CD14-positive monocyte (primary cell): ENCODE measurements at regions not wholly inside any gene's neighbourhood (a gene's known extent, or its start where the extent isn't known, plus 50 kb on each side); places are given as distances from the start of the nearest gene placed in this dataset.

ENCODE experiments used
- DNase-seq, 3 donors: peaks; one replicate each; pipeline ENCODE4 v3.0.0-alpha.2; 2011 to 2022
- H2AFZ ChIP-seq: 2 replicates; pipeline ENCODE4 v1.6.0; 2012; ENCODE audit warnings: mild to moderate bottlenecking, low read depth, low read length, inconsistent platforms; ENCODE audit not compliant: insufficient read depth, poor library complexity, severe bottlenecking
- H3K27ac ChIP-seq, 2 donors: 1 replicate in 1 of 2; 2 replicates in 1 of 2; pipeline ENCODE4 v1.5.1; 2012 to 2013; ENCODE audit warnings: low read length in 2 of 2, control low read depth in 1 of 2, inconsistent platforms in 1 of 2, low read depth in 1 of 2, mild to moderate bottlenecking in 1 of 2
- H3K27me3 ChIP-seq, 2 donors: one replicate each; pipeline versions ENCODE4 v1.6.0 to v1.6.1; 2011 to 2013; ENCODE audit warnings: low read length in 2 of 2; ENCODE audit not compliant: control insufficient read depth in 2 of 2, insufficient read depth in 2 of 2
- H3K36me3 ChIP-seq, 2 donors: replicated peaks in 1 of 2; 1 replicate in 1 of 2; 2 replicates in 1 of 2; pipeline versions ENCODE4 v1.5.1 to v1.6.1; 2012 to 2013; ENCODE audit warnings: low read length in 2 of 2, control low read depth in 1 of 2, inconsistent platforms in 1 of 2, mild to moderate bottlenecking in 1 of 2; ENCODE audit not compliant: insufficient read depth in 2 of 2, control insufficient read depth in 1 of 2
- H3K4me1 ChIP-seq, 2 donors: 1 replicate in 1 of 2; 2 replicates in 1 of 2; pipeline versions ENCODE4 v1.5.1 to v1.6.1; 2012 to 2013; ENCODE audit warnings: low read length in 2 of 2, control low read depth in 1 of 2, inconsistent platforms in 1 of 2, mild to moderate bottlenecking in 1 of 2, moderate library complexity in 1 of 2; ENCODE audit not compliant: insufficient read depth in 2 of 2, control insufficient read depth in 1 of 2
- H3K4me2 ChIP-seq: replicated peaks from 2 replicates; pipeline ENCODE3; 2012; ENCODE audit warnings: low read length, moderate library complexity, mild to moderate bottlenecking; ENCODE audit not compliant: poor library complexity, severe bottlenecking; ENCODE audit errors: extremely low read depth
- H3K4me3 ChIP-seq, 3 experiments: fragments of 200-600 bp in 1 of 3; sonication (generic) in 1 of 3; replicated peaks in 1 of 3; 1 replicate in 2 of 3; 2 replicates in 1 of 3; pipeline ENCODE4 v1.5.1; 2011 to 2013; ENCODE audit warnings: low read length in 3 of 3, mild to moderate bottlenecking in 3 of 3, control low read depth in 2 of 3, low read depth in 2 of 3, inconsistent platforms in 1 of 3, moderate library complexity in 1 of 3
- H3K79me2 ChIP-seq: 2 replicates; pipeline ENCODE4 v1.6.0; 2012; ENCODE audit warnings: mild to moderate bottlenecking, control low read depth, inconsistent platforms, low read length, moderate library complexity; ENCODE audit not compliant: insufficient read depth
- H3K9ac ChIP-seq: 2 replicates; pipeline ENCODE4 v1.6.0; 2017; ENCODE audit warnings: low read length, mild to moderate bottlenecking; ENCODE audit not compliant: insufficient read depth, poor library complexity, severe bottlenecking
- H3K9me3 ChIP-seq, 2 donors: replicated peaks in 1 of 2; 1 replicate in 1 of 2; 2 replicates in 1 of 2; pipeline versions ENCODE4 v1.5.1 to v1.6.1; 2012 to 2013; ENCODE audit warnings: low read length in 2 of 2, control low read depth in 1 of 2; ENCODE audit not compliant: control insufficient read depth in 1 of 2, insufficient read depth in 1 of 2
- H4K20me1 ChIP-seq: 2 replicates; pipeline ENCODE4 v1.6.0; 2012; ENCODE audit warnings: mild to moderate bottlenecking, low read length, control low read depth, moderate library complexity; ENCODE audit not compliant: insufficient read depth
- H3K27ac Mint-ChIP-seq, 7 donors: one replicate each; pipeline ENCODE4 v1.8.0; 2020; ENCODE audit warnings: mild to moderate bottlenecking in 7 of 7, mixed read lengths in 7 of 7, moderate library complexity in 6 of 7, inconsistent platforms in 2 of 7
- H3K27me3 Mint-ChIP-seq, 3 donors: one replicate each; pipeline ENCODE4 v1.8.0; 2021 to 2022; ENCODE audit warnings: low read depth in 3 of 3, mild to moderate bottlenecking in 3 of 3, mixed read lengths in 3 of 3, moderate library complexity in 3 of 3, inconsistent platforms in 1 of 3
- H3K36me3 Mint-ChIP-seq, 2 donors: one replicate each; pipeline ENCODE4 v1.8.0; 2020; ENCODE audit warnings: mixed read lengths in 2 of 2, inconsistent platforms in 1 of 2, mild to moderate bottlenecking in 1 of 2
- H3K4me1 Mint-ChIP-seq: one replicate; pipeline ENCODE4 v1.8.0; 2020; ENCODE audit warnings: mild to moderate bottlenecking, mixed read lengths
- H3K4me3 Mint-ChIP-seq, 2 donors: one replicate each; pipeline ENCODE4 v1.8.0; 2020; ENCODE audit warnings: mild to moderate bottlenecking in 2 of 2, mixed read lengths in 2 of 2, moderate library complexity in 1 of 2
- H3K9me3 Mint-ChIP-seq, 7 donors: one replicate each; pipeline ENCODE4 v1.8.0; 2020 to 2022; ENCODE audit warnings: mixed read lengths in 7 of 7, mild to moderate bottlenecking in 6 of 7, moderate library complexity in 6 of 7, inconsistent platforms in 2 of 7
- WGBS: methylation state at CpG from one replicate; pipeline ENCODE4 v1.1.5; 2013; ENCODE audit warnings: missing lambda C conversion rate; ENCODE audit not compliant: insufficient coverage; 5-methylcytosine and 5-hydroxymethylcytosine counted together
- intact Hi-C, 2 donors: fragments of 100-400 bp; cut with micrococcal nuclease; formaldehyde crosslinking; loops; one replicate each; pipeline versions ENCODE4 v1.15.0 to v1.15.1; 2023
- TF ChIP-seq, protein P1 (sequence below): fragments of 200-600 bp; IDR thresholded peaks from one replicate; pipeline ENCODE4 v1.8.0; 2022; ENCODE audit warnings: antibody characterized with exemption, mild to moderate bottlenecking

DNA sequence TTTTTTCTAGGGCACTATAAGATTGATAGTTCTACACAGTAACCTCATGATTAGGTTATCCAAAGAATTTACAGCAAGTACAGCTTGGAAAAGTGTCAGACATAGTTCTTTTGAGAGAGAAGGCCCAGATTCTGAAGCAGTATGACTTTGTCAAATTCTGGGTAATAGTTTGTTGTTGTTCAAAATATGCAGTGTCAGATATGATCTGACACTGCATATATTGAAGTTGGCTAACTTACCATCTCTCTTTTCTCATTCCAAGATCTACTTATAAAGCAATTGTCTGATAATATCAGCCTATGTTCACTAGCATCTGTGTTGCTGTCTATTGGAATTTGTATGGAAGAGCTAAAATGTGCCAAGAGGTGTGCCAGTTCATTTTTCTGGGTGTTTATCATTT is 160.1 kb downstream of the CTH start:
- Mint-ChIP-seq H3K36me3 (no peaks in the 10 kb centered on the region), H3K4me1 (no peaks in the 10 kb centered on the region), H3K27ac (no peak overlapping the region), H3K9me3 (peaks cover 0 to 8% (median 2%) of the 10 kb centered on the region in 7 donors), H3K4me3 (no peak overlapping the region), H3K27me3 (peaks cover 0 to 1% (median 0%) of the 10 kb centered on the region in 3 donors)
- Histone ChIP-seq H2AFZ (no peak overlapping the region), H3K4me2 (no peak overlapping the region), H3K9me3 (no peaks in the 10 kb centered on the region), H3K36me3 (no peaks in the 10 kb centered on the region), H3K27ac (no peak overlapping the region), H4K20me1 (no peaks in the 10 kb centered on the region), H3K27me3 (no peaks in the 10 kb centered on the region), H3K9ac (no peak overlapping the region), H3K4me3 (no peak overlapping the region), H3K79me2 (no peaks in the 10 kb centered on the region), H3K4me1 (no peaks in the 10 kb centered on the region)
- intact Hi-C loops: no loop called here
- no peak for DNase-seq
- TF ChIP-seq, protein P1, sequence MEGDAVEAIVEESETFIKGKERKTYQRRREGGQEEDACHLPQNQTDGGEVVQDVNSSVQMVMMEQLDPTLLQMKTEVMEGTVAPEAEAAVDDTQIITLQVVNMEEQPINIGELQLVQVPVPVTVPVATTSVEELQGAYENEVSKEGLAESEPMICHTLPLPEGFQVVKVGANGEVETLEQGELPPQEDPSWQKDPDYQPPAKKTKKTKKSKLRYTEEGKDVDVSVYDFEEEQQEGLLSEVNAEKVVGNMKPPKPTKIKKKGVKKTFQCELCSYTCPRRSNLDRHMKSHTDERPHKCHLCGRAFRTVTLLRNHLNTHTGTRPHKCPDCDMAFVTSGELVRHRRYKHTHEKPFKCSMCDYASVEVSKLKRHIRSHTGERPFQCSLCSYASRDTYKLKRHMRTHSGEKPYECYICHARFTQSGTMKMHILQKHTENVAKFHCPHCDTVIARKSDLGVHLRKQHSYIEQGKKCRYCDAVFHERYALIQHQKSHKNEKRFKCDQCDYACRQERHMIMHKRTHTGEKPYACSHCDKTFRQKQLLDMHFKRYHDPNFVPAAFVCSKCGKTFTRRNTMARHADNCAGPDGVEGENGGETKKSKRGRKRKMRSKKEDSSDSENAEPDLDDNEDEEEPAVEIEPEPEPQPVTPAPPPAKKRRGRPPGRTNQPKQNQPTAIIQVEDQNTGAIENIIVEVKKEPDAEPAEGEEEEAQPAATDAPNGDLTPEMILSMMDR: no peak

DNA sequence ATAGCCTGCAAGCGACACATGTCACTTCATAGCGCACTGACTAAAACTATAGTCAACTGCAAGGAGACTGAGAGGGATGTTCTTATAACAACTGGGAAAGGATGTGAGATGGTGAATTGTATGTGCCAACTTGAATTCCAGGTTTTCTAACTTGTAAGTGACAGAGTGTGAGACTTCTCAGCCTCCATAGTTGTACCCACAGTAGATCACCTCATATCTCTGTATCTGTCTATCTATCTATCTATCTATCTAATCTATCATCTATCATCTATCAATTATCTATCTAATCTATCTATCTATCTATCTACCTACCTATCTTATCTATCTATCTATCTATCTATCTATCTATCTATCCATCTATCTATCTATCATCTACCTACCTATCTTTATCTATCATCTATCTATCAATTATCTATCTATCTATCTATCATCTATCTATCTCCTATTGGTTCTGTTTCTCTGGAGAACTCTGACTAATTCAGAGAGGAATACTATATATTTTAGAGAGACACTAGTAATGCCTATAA is 162.3 kb downstream of the CTH start:
- no peak overlapping the region for H3K4me3 ChIP-seq
- WGBS: no CpG with 5 or more reads among the region's 2 CpGs
- Mint-ChIP-seq H3K9me3 (peaks cover 0 to 4% (median 2%) of the 10 kb centered on the region in 7 donors), H3K27ac (no peak overlapping the region), H3K27me3 (peaks cover 0 to 1% (median 0%) of the 10 kb centered on the region in 3 donors), H3K4me1 (no peaks in the 10 kb centered on the region), H3K4me3 (no peak overlapping the region), H3K36me3 (no peaks in the 10 kb centered on the region)
- no peaks in the 10 kb centered on the region for H3K79me2 ChIP-seq
- TF ChIP-seq, protein P1: no peak
- no peaks in the 10 kb centered on the region for H4K20me1 ChIP-seq
- H3K9me3 ChIP-seq: no peaks in the 10 kb centered on the region
- no peak overlapping the region for H3K27ac ChIP-seq
- H2AFZ ChIP-seq: no peak overlapping the region
- intact Hi-C loops: no loop called here
- no peak overlapping the region for H3K9ac ChIP-seq
- no peaks in the 10 kb centered on the region for H3K36me3 ChIP-seq
- DNase-seq: no peak
- H3K4me1 ChIP-seq: no peaks in the 10 kb centered on the region
- no peaks in the 10 kb centered on the region for H3K27me3 ChIP-seq
- H3K4me2 ChIP-seq: no peak overlapping the region
